EH (cell line): ENCODE measurements at regions not wholly inside any gene's neighbourhood (a gene's known extent, or its start where the extent isn't known, plus 50 kb on each side); places are given as distances from the start of the nearest gene placed in this dataset.
"Not testable (repeated sequence)": the region's sequence is repeated elsewhere in the genome, so short reads cannot be mapped to it uniquely, and the experiment has no call there.

Source experiments
- DNase-seq: peaks from one replicate; pipeline ENCODE4 v3.0.0-alpha.2; 2015; ENCODE audit warnings: low read depth

DNA sequence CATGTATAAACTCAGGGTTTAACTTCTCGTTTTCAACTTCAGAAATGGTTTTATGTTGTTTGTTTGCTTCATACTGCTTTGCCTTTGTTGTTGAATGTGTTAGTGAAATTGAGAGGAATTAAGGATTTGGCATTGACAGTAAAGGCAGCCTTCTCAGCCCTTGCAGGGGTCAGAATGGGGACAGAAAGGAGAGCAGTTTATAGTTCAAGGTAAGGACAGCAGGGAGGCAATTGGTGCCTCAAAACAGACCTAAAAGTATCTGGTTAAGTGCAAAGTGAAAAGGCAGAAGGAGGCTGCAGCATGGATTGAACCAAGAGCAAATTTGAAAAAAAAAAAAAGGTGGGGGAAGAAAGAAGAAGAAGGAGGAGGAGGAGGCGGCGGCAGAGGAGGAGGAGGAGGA is 835.0 kb upstream of the ADGRL3 start:
- no peak for DNase-seq

DNA sequence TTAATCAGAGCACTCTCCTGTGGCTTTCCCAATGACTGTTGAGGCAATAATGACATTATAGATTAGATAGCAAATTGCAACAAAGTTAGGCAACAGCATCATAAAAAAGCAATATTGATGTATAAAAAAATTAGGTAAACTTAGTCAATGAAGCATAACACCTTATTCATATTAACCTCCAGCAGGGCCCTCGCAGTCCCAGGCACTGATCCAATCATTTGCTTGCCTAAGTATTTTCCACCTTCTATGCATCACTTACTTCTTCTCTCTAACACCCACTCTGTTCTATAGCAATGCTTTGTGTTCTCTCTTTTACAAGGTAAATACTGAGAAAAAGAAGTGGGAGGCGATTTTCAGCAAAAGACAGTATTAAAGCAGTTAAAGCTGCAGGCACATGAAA is 833.5 kb upstream of the ADGRL3 start:
- no peak for DNase-seq

DNA sequence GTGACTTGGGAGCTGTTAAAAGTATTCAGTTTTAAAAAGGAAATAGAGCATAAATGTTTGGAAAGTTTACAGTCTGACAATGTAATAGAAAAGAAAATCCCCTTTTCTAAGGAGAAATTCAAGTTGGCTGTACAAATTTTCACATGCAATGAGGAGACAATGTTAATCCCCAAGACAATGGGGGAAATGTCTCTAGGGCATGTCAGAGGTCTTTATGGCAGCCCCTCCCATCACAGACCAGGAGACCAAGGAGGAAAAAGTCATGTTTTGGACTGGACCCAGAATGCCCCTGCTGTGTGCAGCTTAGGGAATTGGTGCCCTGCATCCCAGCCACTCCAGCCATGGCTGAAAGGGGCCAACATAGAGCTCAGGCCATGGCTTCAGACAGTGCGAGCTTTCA is 831.1 kb upstream of the ADGRL3 start:
- no peak for DNase-seq

DNA sequence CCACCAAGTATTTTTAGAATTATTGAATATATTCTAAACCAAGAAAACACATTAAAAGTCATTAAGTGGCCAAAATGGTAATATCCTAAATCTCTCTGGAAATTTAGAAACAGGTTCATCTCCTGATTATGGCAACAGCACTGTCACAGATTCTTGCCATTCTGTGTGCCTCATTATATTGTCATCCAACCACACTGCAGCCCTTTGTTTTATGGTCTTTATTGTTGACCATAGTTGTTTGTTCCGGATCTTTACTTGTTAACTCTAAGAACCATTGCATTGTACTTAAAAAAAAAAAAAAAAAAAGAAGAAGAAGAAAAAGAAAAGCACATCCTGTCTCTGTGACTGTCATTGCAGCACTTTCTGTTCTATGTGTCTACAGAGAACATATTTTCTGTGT is 822.1 kb upstream of the ADGRL3 start:
- DNase-seq = no peak

DNA sequence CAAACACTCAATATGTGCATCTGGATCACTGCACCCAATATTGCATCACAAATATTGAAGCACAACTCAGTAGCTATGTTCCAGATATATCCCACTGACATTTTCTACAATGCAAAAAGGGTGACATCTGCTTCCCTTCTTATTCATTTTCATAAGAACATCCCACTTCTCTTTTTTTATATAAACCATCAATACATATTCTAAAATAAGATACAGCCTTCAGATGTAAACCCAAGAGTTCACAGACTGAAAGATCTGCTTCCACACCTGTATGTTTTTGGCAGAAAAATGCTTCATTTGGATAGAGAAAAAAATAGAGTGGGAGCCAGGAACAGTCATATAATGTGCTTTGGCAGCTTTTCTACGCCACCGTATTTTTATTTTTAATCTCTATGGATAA is 815.6 kb upstream of the ADGRL3 start:
- no peak for DNase-seq

DNA sequence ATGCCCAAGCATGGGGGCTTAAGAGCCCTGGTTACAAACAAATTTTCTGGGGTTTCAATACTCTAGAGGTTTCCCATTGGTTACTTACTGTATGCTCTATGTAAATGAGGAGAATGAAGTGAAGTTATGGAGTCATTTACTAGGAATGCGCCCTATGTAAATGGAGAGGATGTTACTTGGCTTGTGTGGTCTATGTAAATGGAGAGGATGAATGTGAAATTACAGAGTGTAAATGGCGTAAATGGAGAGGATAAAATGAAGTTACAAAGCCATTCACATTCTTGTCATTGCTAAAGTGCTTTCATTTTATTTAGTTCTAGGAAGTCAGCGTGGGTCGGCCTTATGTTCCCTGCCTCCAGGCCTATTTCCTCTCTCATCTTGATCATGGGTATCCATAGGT is 810.5 kb upstream of the ADGRL3 start:
- DNase-seq = no peak

DNA sequence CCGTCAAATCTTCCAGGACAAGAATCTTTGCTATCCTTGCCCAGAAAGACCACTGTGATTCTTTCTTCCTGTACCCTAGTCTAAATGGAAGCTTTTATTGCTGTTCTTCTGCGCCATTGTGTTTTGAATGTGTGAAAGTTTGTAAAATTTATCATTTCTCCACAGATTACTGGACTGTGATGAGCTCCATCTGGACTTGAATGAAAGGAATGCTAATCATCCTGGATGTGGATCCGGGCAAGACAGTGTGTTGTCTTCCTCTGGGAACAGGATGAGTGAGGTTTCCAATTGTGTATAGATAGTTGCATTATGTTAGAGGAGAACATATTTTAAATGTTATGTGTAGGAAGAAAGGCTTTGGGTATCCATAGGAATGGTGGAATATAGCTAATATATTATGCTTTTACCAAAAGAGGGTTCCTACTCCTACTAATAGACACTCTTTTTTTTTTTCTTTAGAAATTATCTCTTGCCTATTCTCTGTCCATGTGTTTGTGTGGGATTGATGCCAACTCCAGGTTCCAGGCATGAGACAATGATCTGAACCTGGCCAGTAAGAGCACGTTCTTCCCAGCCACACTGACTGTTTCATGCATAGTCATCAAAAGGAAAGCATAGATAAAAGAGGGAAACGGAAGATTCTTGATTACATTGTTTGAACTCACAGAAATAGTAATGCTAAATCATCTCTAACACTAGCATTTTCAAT is 803.6 kb upstream of the ADGRL3 start:
- peak; percentile 2 for DNase-seq

DNA sequence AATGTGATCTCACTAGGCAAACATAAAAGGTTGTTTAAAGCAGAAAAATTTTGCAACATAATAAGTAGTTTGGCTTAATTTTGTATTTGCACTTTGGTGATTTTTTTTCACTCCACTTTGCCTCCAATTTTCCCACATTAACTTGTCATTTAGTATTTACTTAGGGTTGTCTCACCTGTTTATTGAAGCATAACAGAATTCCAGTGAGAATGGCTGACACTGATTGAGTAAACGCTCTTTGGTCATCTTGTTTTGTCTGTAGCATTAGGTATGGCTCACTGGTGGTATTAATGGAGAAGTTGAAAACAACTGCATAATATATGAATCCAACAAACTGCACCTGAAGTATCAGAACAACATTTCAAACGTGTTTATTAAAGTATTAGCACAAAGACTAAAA is 799.5 kb upstream of the ADGRL3 start:
- no peak for DNase-seq

DNA sequence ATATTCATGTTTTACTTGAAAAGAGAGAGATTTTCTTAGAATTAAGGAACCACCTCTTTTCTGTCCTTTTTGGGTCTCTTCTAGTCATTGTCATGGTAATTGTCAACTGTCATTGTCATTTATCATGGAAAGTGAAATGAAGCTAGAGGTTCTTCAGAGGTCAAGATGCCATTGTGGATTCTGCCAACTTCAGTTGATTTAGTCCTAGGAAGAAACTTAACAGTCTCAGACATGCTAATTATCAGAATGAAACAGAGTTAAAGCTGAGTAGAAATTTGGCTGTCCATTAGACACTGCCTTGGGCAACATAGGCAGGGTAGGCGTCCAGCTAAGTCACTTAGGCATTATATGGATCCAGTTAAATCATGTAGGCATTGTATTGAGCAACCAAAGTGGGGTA is 796.1 kb upstream of the ADGRL3 start:
- no peak for DNase-seq

DNA sequence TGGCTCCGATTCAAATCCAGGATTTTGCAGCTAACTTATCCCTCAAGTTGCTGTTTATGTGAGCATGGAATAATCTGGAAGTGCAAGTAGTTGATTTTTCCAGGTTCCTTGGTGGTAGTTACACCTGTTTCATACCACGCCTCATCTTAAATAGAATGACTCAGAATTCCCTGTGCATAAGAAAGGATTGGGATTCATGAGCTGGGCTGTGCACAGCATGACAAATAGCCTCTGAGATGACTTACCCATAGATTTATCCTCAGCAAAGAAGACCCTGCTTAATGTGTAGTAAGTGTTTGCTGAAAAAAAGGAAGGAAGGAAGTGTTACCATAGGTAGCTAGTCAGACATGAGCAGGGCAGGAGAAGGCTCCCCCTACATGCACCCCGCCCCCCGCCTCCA is 777.7 kb upstream of the ADGRL3 start:
- no peak for DNase-seq

DNA sequence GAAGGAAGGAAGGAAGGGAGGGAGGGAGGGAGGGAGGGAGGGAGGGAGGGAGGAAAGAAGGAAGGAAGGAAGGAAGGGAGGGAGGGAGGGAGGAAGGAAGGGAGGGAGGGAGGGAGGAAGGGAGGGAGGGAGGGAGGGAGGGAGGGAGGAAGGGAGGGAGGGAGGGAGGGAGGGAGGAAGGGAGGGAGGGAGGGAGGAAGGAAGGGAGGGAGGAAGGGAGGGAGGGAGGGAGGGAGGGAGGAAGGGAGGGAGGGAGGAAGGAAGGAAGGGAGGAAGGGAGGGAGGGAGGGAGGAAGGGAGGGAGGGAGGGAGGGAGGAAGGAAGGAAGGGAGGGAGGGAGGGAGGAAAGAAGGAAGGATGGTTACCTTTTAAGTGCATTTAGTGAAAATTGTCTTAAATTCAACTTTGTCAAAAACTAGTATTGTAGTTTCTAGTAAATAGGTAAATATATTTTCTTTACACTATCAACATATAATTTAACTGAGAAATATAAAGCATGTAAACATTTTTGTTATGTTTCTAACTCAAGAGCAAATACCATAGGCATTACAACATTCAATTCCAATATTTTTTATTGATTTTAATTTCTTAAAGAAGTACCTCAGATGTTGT is 776.4 kb upstream of the ADGRL3 start:
- DNase-seq = not testable (repeated sequence)

DNA sequence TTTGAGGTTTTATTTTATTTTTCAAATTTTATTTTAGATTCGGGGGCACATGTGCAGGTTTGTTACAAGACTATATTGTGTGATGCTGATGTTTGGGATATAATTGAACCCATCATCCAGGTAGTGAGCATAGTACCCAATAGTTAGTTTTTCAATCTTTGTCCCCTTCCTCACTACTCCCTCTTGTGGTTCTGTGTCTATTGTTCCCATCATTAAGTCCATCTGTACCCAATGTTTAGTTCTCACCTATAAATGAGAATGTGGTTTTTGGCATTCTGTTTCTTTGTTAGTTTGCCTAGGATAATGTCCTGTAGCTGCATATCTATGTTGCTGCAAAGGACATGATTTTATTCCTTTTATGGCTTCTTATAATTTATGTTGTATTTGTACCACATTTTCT is 767.2 kb upstream of the ADGRL3 start:
- DNase-seq = no peak

DNA sequence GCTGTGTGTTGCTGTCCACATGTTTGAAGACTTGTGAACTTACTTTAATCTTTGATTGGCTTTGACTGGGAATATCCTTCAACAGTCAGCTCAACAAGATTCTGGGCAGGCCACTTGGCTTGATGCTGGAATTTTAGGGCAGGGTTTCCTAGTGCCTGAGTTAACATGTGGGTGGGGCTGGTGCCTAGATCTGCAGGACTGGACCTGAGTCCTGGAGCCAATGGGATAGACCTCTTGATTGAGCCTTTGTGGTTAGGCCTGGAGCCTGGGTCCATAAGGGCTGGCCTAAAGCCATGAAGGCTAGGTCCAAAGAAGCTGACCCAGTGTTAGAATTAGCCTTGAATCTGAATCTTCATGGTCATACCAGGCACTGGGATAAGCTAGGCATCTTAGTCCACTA is 757.1 kb upstream of the ADGRL3 start:
- no peak for DNase-seq

DNA sequence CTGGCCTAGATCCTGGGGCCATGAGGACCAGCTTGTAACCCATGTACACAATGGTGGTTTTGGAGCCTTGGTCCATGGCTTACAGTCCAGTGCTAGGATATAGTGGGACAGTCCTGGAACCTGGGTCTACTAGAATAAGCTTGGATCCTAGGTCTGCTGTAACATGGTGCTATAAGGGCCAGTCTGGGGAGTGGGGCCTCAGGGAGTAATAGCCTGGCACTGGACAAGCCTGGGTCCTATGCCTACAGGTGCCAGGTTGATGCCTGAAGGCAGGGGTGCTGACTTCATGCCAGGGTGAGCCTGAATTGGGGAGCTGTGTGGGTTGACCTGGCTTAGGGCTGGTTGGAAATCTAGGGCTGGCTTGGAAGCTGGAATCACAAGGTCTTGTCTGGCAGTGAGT is 756.3 kb upstream of the ADGRL3 start:
- DNase-seq = no peak

DNA sequence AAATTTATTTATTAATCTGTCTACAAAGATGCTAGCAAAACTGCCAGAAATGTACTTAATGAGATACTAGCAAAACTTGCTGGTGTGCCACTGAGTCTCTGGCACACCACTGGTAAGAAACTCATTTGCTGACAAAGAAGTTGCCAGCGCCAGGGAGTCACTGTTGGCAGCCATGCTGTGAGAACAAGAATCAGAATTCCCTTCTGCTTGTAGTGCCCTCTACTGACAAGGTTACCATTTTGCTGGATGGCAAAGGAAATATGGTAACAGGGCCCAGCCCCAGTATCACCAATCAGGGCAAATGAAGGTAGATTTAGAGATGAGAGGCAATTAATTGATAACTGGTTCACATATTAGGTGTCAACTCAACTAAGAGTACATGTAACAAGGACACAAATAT is 750.1 kb upstream of the ADGRL3 start:
- DNase-seq = no peak

DNA sequence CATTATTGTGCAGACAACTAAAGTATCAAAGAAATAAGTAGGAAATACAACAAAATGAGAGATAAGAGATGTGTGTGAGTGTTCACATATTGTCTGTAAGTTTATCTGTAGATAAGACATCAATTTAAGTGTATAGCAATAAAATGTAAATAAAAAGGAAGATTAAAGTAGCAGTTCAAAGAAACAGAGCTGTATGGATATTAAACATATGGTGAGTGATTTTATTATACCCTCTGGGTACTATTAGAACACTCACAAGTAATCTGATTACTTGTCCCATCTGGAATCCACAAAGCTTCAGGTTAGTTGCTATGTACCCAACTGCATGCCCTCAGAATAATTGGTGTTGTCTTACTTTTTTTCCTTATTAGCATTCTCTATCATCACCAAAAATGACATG is 747.9 kb upstream of the ADGRL3 start:
- DNase-seq = no peak

DNA sequence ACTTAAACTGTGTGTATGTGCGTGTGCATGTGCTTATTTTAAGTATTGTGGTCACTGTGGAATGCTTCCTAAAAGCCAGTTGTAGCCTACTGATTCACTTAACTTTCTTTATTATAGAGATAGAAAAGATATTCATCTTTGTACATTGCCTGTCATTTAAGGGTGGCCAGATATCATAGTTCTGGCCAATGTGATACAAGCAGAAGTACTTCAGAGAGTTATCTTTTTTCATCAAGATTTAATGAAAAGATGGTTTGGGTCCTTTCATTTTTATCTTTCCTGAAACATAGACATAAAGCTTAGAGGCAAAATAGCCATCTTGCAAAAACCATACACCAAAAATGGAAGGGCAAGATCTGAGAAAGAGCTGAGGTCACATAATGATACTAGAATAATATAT is 744.7 kb upstream of the ADGRL3 start:
- no peak for DNase-seq

DNA sequence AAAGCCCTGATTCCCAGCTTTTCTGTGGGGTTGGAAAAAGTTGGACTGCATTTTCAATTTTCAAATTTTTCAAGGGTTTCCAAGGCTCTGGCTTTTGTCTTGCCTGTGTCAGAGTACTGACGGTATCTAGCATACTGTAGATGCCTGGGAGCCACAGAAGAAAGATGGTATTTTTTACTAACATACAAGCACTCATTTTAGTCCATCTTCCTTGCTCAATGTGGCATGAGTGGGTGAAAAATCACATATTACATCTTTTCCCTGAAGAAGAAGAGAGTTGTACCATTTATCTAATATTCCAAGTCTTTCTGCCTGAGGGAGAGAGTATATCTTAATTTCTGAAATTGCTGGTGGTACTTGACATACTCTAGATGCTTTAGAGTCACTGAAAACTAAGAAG is 738.6 kb upstream of the ADGRL3 start:
- no peak for DNase-seq

DNA sequence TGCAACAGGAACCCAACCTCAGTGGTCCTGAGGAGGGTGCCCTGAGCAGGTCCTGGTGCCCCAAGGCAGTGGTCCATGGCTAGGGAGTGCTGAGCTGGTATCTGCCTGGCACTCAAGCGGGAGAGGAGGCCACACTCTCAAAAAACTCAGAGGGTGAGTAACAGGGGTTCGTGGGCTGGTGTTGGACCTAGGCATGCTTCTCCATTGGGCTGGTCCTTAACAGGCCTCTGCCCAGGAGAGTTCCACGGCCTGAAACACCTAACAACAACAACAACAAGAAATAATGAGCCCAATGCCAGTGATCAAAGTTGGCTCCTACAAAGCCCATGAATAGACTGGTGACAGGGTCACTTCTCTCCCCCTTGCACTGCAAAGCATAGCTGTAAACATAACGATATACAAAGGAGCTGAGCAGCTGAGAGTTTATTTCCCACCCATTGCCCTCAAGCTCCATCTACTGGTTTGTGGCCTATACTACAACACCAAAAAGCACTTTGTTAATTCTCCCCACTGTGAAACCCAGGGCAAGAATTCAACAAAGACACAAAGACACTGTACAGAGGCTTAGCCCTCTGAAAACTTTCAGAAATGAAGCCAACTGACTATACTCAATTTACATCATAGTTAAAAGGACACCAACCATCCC is 736.1 kb upstream of the ADGRL3 start:
- DNase-seq = peak; percentile 39

DNA sequence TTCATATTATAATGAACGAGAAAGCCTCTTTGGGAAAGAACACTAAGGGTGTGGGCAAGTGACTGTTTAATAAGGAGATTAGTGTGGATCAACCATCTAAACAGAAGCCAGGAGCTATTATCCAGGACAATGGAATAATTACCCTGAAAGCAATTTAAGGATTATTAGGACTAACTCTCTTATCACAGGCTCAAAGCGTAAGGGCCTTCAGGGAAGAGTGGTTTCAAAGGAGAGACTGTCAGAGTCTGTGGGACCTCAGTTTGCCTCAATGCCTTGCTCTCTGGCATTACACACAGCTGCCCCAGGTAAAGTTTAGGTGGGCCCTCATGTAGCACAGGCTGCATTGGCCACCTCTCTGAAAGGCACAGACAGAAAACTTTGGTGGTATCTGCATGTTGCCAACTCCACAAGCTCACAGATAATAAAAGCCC is 717.2 kb upstream of the ADGRL3 start:
- no peak for DNase-seq

DNA sequence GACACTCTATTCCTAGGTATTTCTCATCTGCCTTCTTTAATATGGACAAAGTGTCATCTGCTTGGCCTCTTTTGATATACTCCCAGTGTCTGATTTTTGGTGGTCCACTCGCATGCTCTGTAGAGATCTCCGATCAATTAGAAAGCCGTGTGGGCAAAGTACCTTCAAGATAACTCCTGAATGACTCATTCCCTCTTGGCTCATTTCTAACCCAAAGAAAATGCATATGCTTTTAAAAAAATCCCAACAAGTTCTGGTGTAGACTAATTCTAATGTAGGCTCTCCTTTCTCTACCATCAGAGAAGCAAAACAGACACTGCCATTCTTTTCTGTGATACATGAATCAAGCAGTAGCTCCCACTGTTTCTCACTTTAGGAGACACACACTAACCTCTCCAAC is 714.9 kb upstream of the ADGRL3 start:
- peak; percentile 14 for DNase-seq

DNA sequence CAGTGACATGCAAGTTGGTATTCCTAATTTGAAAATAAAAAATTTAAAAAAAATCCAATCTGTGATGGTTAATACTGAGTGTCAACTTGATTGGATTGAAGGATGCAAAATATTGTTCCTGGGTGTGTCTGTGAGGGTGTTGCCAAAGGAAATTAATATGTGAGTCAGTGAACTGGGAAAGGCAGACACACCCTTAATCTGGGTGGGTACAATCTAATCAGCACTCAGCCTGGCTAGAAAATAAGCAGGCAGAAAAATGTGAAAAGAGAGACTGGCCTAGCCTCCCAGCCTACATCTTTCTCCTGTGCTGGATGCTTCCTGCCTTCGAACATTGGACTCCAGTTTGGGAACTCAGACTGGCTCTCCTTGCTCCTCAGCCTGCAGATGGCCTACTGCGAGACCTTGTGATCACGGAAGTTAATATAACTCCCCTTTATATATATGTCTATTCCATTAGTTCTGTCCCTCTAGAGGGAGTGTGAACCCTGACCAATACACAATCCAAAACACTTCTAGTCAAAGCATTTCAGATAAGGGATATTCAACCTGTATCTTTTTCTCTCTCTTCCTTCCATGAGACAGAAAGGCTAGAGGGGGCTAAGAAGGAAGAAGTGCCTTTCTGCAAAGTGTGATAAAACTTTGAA is 712.9 kb upstream of the ADGRL3 start:
- peak; percentile 9 for DNase-seq

DNA sequence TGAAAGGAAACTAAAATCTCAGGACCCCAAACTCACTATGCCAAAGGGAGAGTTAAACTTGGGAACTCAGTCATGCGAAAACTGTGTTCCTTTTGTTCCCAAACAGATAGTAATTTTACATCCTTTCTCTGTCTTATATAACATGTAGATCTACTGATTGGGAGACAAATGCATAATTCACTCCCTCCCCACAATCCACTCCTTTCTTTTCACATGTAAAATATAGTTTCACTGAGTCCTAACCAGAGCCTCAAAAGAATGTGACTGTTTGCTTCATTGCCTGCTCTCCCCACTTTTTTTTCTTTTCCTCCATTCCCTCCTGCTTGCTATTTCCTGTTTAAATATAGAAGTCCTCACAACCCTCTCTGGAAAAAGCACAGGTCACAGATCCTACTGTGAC is 699.3 kb upstream of the ADGRL3 start:
- peak; percentile 34 for DNase-seq
